Posterior vena cava (tissue), 2 donors: ENCODE measurements at regions not wholly inside any gene's neighbourhood (a gene's known extent, or its start where the extent isn't known, plus 50 kb on each side); places are given as distances from the start of the nearest gene placed in this dataset.
"Not testable (repeated sequence)": the region's sequence is repeated elsewhere in the genome, so short reads cannot be mapped to it uniquely, and the experiment has no call there.

Source experiments
- DNase-seq: peaks from one replicate; pipeline ENCODE4 v3.0.0-alpha.2; 2020; ENCODE audit warnings: low spot score
- intact Hi-C, 2 donors: fragments of 100-400 bp; cut with DNase I; formaldehyde crosslinking; loops; one replicate each; pipeline versions ENCODE4 v1.14.1 to v1.14.2; 2022 to 2023
- donor health status: DM: yes; HTN: yes; CAD: no.
- donor health status: DM: yes; HTN: yes; CAD: no.

GRCh38 chr1:239987103-239987745 is 104.5 kb upstream of the FMN2 start:
- intact Hi-C loops = no loop called here
- DNase-seq = no peak

GRCh38 chr1:239989990-239990389 is 101.7 kb upstream of the FMN2 start:
- no peak for DNase-seq

DNA sequence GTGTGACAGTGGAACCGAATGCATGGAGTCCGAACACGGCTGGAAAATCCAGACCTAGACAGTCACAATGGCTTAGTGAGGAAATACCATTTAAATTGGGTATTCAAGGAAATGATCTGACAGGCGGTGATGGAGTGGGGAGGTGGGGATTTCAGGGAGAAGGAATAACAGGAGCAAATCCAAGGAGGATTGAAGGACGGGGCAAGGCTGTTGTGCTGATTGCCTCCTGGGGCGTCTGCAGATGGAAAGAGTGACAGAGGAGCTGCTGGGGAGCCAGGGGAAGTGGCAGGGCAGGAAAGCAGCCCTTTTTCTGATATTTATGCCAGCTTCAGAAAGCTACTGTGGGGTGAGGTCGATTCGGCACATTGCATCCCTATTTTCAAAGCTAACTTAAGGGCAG is 99.1 kb upstream of the FMN2 start:
- intact Hi-C loops, DNase-seq: not testable (repeated sequence)

More at GRCh38 chr1:239989990-239990389, 101.7 kb upstream of the FMN2 start:
- intact Hi-C loops = no loop called here

GRCh38 chr1:239993366-239993765 is 98.3 kb upstream of the FMN2 start:
- intact Hi-C loops = no loop called here
- no peak for DNase-seq

- intact Hi-C loops = no loop called here
- no peak for DNase-seq
Observed at GRCh38 chr1:239995281-239995680, 96.4 kb upstream of the FMN2 start.

GRCh38 chr1:239997160-239997514 is 94.5 kb upstream of the FMN2 start:
- intact Hi-C loops = no loop called here
- DNase-seq = no peak

- intact Hi-C loops = no loop called here
- DNase-seq = no peak
Observed at GRCh38 chr1:239997515-239998311, 94.0 kb upstream of the FMN2 start.

DNA sequence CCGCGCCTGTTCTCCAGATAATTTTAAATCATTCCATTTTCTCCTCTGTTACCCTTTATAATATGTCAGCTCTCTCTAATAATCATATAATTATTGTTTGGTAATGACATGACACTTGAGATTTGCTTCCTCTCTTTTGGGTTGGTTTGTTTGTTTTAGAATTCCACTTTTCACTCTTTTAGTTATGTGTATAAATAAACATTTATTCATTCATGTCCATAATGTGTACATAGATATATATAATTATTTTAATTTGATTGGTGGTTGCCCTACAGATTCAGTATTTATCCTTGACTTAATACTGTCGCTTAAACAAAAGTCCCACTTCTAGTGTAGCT is 93.4 kb upstream of the FMN2 start:
- intact Hi-C loops = no loop called here
- no peak for DNase-seq

GRCh38 chr1:239999170-239999569 is 92.5 kb upstream of the FMN2 start:
- intact Hi-C loops = no loop called here
- DNase-seq = no peak

DNA sequence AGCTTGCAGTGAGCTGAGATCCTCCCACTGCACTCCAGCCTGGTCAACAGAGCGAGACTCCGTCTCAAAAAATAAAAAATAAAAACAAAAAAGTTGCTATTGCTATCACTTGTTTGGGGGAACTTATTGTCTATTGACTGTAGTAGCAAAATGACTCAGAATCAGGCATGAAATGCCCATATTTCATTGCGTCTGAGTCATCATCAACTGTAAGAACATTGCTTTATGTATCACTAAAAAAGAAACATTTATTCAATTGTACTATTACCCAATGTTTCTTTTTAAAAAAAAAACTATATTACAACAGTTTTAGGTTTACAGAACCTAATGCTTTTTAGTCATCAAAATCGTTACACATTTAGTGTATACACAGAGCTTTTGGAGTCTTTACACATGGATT is 91.0 kb upstream of the FMN2 start:
- intact Hi-C loops = no loop called here
- DNase-seq = no peak

GRCh38 chr1:240001177-240001740 is 90.4 kb upstream of the FMN2 start:
- intact Hi-C loops = no loop called here
- DNase-seq = no peak

DNA sequence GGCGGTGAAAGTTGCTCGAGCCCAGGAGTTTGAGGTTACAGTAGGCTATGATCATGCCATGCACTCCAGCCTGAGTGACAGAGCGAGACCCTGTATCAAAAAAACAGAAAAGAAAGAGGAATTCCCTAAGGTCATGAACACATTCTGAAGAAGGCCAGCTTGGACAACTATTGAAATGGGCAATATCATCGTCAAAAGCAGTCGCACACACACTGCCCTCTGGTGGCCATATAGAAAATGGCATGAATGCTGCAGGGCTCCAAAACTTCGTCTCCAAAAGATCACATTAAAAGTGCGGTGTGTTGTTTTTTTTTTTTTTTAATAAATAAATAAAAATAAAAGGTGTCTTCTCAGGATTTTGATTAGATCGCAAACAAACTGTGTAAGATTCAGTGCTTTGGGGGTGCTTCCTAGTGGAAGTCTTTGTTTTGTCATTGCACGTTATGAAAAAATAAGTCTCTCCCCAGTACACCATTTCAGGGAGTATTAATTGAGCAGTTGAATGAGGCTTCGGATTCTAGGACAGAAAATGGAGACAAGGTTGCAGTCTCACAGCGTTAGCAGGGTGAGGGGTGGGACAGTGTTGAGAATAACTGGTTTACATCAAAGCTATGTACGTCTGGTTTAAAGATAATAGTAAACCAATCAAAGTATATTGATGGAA is 87.5 kb upstream of the FMN2 start:
- intact Hi-C loops = no loop called here
- no peak for DNase-seq

GRCh38 chr1:240005997-240006650 is 85.6 kb upstream of the FMN2 start:
- DNase-seq = no peak
- intact Hi-C loops = no loop called here

GRCh38 chr1:240008298-240008697 is 83.4 kb upstream of the FMN2 start:
- DNase-seq = no peak
- intact Hi-C loops = no loop called here

GRCh38 chr1:240014051-240014450 is 77.6 kb upstream of the FMN2 start:
- intact Hi-C loops = no loop called here
- no peak for DNase-seq

DNA sequence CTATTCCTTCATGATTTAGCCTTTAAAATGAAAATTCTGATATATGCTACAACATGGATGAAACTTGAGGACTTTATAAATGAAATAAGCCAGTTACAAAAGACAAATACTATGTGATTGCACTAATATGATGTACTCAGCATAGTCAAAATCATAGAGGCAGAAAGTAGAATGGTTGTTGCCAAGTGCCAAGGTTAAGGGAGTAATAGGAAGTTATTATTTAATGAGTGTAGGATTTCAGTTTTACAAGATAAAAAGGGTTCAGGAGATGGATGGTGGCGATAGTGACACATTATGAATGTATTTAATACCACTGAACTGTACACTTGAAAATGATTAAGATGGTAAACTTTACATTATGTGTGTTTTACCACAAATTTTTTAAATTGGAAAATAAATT is 73.1 kb upstream of the FMN2 start:
- DNase-seq = no peak
- intact Hi-C loops = no loop called here

- intact Hi-C loops = no loop called here
- DNase-seq = no peak
Observed at GRCh38 chr1:240019524-240019923, 72.2 kb upstream of the FMN2 start.

DNA sequence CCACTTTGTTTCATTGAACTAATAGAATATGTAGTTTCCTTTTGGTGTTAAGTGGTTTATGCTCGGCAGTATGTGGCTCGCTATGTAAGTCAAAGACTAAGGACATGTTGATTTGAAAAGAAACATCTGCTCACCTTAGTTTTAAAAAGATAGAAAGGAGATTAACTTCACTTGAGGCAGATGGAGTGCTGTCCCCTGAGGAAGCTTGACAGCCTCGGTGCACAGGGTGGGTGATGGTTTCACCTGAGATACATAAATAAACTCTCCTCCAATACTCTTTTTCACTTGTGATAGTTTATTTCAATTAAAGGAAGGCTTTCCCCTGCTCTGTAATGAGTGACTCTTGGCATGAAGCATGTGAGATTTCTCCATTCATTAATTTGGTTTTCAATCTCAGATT is 70.8 kb upstream of the FMN2 start:
- DNase-seq = no peak
- intact Hi-C loops = loop anchor here in 1 of 2 donors (10.0 kb wide), 1 partner anchor 134 kb away; no protein-coding TSS in a partner anchor

DNA sequence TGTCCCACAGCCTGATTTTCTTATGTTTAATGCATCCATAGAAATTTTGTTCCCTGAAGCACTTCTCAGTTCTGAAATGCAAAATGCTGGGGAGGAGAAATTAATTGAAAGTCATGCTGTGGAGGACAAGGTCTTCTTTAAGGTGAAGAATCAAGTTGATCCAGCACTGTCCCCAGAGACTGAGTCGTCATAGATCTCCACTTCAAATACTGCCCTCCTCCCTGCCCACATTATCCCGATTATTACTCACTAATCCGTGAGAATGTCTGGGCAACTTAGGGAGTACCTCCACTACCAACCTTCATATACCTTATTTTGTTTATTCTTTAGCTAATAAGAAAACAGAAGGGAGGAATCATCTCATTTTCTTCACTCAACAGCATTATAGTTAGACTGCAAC is 70.0 kb upstream of the FMN2 start:
- intact Hi-C loops = loop anchor here in 1 of 2 donors (10.0 kb wide), 1 partner anchor 133 kb away; no protein-coding TSS in a partner anchor
- no peak for DNase-seq

GRCh38 chr1:240027059-240027462 is 64.6 kb upstream of the FMN2 start:
- intact Hi-C loops = loop anchor here in 1 of 2 donors (10.0 kb wide), 1 partner anchor 128 kb away; no protein-coding TSS in a partner anchor
- DNase-seq = no peak
